ENCODE measurements at regions not wholly inside any gene's neighbourhood (a gene's known extent, or its start where the extent isn't known, plus 50 kb on each side); places are given as distances from the start of the nearest gene placed in this dataset.

- no peak for TF ChIP-seq CTCF (IDR thresholded peaks at IDR 0.05; ENCODE audit: insufficient read depth, low read length)
- no peak for TF ChIP-seq GABPA (IDR thresholded peaks at IDR 0.05; ENCODE audit: low read depth)
- no peak for TF ChIP-seq SPI1 (IDR thresholded peaks at IDR 0.05; ENCODE audit: borderline replicate concordance, low read depth)
Observed at GRCh38 chr6:8172530-8172929, 70.2 kb upstream of the EEF1E1 start.

Measured in HL-60 (cell line).